ENCODE measurements at regions not wholly inside any gene's neighbourhood (a gene's known extent, or its start where the extent isn't known, plus 50 kb on each side); places are given as distances from the start of the nearest gene placed in this dataset.

GRCh38 chr11:30150425-30150824 is 80.4 kb upstream of the FSHB start:
- no peak for TF ChIP-seq POLR2A (IDR thresholded peaks at IDR 0.05)
- no peak for TF ChIP-seq CTCF (IDR thresholded peaks at IDR 0.05)
